AG04449 (cell line): ENCODE measurements at regions not wholly inside any gene's neighbourhood (a gene's known extent, or its start where the extent isn't known, plus 50 kb on each side); places are given as distances from the start of the nearest gene placed in this dataset.

Experiments used
- CTCF ChIA-PET: fragments of 350-600 bp; formaldehyde crosslinking; extraction: SDS; loops from one replicate; lab custom pipeline; 2021; ENCODE audit warnings: antibody characterized with exemption; lab: Yijun Ruan, JAX
- POLR2A ChIA-PET: fragments of 400-600, 350-600 bp; formaldehyde crosslinking; extraction: SDS; loops from one replicate; lab custom pipeline; 2020; ENCODE audit warnings: antibody characterized with exemption, inconsistent platforms; lab: Yijun Ruan, JAX
- DNase-seq: peaks from one replicate; pipeline ENCODE4 v3.0.0-alpha.2; 2010; ENCODE audit warnings: low read depth, low spot score
- H3K4me3 ChIP-seq: 2 replicates; pipeline ENCODE4 v1.5.1; 2011; ENCODE audit warnings: low read depth, mild to moderate bottlenecking, control low read depth, low read length
- CTCF ChIP-seq: IDR thresholded peaks from one replicate; pipeline ENCODE4 v1.5.1; 2011; ENCODE audit warnings: mild to moderate bottlenecking, moderate library complexity, low read length, control low read depth, inconsistent platforms; ENCODE audit not compliant: insufficient read depth; ENCODE audit errors: missing control alignments

GRCh38 chr2:12299431-12299830 is 417.3 kb upstream of the TRIB2 start:
- ChIA-PET CTCF (no interaction called here), POLR2A (no interaction called here)
- H3K4me3 ChIP-seq, result no peak overlapping the region
- no peak for DNase-seq
- no peak for TF ChIP-seq CTCF

- no peak for TF ChIP-seq CTCF
- no peak overlapping the region for H3K4me3 ChIP-seq
- ChIA-PET POLR2A (no interaction called here), CTCF (no interaction called here)
- no peak for DNase-seq
Measured at GRCh38 chr2:12300019-12300602, 416.6 kb upstream of the TRIB2 start.

- no peak for DNase-seq
- no peak overlapping the region for H3K4me3 ChIP-seq
- POLR2A ChIA-PET, result no interaction called here
- TF ChIP-seq CTCF, result no peak
- CTCF ChIA-PET, result interaction anchor here (0.8 kb wide), 1 partner anchor 706 kb away, joined by 3 read pairs; no protein-coding TSS in a partner anchor
Measured at GRCh38 chr2:12300927-12301326, 415.8 kb upstream of the TRIB2 start.

- DNase-seq, result no peak
- H3K4me3 ChIP-seq, result no peak overlapping the region
- TF ChIP-seq CTCF, result no peak
- ChIA-PET POLR2A (no interaction called here), CTCF (interaction anchor here (1.2 to 1.7 kb wide), 2 partner anchors 8 to 415 kb away, joined by 3 to 4 read pairs; partner anchors contain the start of gene TRIB2)
Measured at GRCh38 chr2:12302140-12302539, 414.6 kb upstream of the TRIB2 start.

GRCh38 chr2:12302691-12303090 is 414.0 kb upstream of the TRIB2 start:
- ChIA-PET POLR2A (no interaction called here), CTCF (interaction anchor here (1.7 kb wide), 1 partner anchor 414 kb away, joined by 4 read pairs; the partner anchor contains the start of gene TRIB2)
- DNase-seq, result no peak
- no peak overlapping the region for H3K4me3 ChIP-seq
- no peak for TF ChIP-seq CTCF

- TF ChIP-seq CTCF, result no peak
- POLR2A ChIA-PET, result no interaction called here
- H3K4me3 ChIP-seq, result no peak overlapping the region
- CTCF ChIA-PET, result interaction anchor here (1.7 kb wide), 1 partner anchor 413 kb away, joined by 4 read pairs; the partner anchor contains the start of gene TRIB2
- DNase-seq, result no peak
Measured at GRCh38 chr2:12303181-12304030, 413.3 kb upstream of the TRIB2 start.
